Astrocyte (in vitro differentiated cells and primary cell): ENCODE measurements at regions not wholly inside any gene's neighbourhood (a gene's known extent, or its start where the extent isn't known, plus 50 kb on each side); places are given as distances from the start of the nearest gene placed in this dataset.

Experiments used
- EZH2 ChIP-seq: IDR thresholded peaks from 2 replicates; pipeline ENCODE4 v1.6.1; 2012; ENCODE audit warnings: mild to moderate bottlenecking, low read length, inconsistent platforms; ENCODE audit not compliant: insufficient read depth
- TF ChIP-seq, protein P1 (sequence below): IDR thresholded peaks from 2 replicates; pipeline ENCODE4 v1.5.1; 2011; ENCODE audit warnings: low read depth, mild to moderate bottlenecking, inconsistent platforms, low read length, moderate library complexity; ENCODE audit not compliant: insufficient read depth

DNA sequence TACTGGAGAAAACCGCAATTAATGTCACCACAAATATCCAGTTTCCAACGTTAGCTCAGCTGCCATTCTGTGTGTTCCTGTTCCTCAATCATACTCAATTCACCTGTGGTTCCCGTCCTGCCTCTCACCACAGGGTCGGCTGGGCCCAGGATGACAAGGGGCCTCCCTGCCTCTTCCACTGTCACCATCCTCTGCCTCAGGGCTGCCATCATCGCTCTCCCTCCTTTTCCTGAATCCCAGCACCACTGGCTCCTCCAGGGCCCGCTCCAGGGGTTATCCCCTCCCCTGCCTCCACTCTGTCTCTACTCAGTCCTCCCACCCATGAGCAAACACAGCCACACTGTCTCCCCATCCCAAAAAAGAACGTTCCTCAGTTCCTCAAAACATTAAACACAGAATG, 170.9 kb upstream of the NSMCE3 start:
- TF ChIP-seq, protein P1, sequence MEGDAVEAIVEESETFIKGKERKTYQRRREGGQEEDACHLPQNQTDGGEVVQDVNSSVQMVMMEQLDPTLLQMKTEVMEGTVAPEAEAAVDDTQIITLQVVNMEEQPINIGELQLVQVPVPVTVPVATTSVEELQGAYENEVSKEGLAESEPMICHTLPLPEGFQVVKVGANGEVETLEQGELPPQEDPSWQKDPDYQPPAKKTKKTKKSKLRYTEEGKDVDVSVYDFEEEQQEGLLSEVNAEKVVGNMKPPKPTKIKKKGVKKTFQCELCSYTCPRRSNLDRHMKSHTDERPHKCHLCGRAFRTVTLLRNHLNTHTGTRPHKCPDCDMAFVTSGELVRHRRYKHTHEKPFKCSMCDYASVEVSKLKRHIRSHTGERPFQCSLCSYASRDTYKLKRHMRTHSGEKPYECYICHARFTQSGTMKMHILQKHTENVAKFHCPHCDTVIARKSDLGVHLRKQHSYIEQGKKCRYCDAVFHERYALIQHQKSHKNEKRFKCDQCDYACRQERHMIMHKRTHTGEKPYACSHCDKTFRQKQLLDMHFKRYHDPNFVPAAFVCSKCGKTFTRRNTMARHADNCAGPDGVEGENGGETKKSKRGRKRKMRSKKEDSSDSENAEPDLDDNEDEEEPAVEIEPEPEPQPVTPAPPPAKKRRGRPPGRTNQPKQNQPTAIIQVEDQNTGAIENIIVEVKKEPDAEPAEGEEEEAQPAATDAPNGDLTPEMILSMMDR: no peak
- no peak for TF ChIP-seq EZH2
